Skin of body (tissue), 1 donor: ENCODE measurements at regions not wholly inside any gene's neighbourhood (a gene's known extent, or its start where the extent isn't known, plus 50 kb on each side); places are given as distances from the start of the nearest gene placed in this dataset.
"Not testable (repeated sequence)": the region's sequence is repeated elsewhere in the genome, so short reads cannot be mapped to it uniquely, and the experiment has no call there.

Experiments
- DNase-seq: peaks from one replicate; lab custom pipeline; 2025; lab: John Stamatoyannopoulos, UW

DNA sequence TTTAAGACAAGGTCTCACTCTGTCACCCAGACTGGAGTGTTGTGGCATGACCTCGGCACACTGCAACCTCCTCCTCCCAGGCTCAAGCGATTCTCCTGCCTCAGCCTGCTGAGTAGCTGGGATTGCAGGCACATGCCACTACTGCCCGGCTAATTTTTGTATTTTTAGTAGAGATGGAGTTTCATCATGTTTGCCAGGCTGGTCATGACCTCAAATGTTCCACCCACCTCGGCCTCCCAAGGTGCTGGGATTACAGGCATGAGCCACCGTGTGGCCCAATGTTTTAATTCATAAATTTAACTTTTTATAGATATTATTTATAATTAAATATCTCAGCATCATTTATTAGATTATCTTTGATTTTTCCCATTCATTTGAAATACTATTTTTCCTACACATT is 658.0 kb upstream of the NRG3 start:
- DNase-seq, result no peak

GRCh38 chr10:81218307-81218706 is 656.7 kb upstream of the NRG3 start:
- no peak for DNase-seq

DNA sequence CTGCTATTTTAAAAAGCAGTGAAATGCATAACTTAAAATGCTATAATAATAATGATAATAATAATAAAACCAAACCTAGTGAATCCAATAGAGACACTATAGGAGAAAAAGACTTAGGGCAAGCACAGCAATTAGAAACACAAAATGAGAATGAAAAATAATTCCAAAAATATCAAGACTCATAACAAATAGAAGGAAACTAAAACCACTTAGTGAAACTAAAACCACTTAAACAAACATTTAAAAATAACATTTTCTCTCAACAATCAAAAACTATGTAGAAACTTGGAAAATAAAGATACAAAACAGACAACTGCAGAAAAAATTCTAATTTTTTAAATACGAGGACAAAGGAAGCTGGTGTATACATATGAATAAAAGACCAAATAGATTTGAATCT is 655.2 kb upstream of the NRG3 start:
- no peak for DNase-seq

DNA sequence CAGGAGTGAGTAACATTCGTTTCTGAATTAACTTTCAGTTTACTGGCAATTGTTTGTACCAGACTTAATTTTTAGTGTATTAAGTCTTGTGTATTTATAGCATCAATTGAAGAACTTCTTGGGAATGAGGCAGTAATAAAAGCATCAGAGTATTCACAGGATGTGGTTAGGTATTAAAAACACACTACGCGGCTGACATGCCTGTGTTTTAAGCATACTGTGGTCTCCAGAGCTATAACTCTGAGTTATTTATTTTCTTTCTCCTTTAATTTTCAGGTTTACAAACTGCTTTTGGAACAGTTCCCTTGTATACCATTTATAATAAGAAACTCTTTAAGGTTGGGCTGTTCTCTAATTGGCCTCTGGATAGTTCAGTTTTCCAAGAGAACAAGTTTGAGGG is 626.1 kb upstream of the NRG3 start:
- DNase-seq, result no peak

GRCh38 chr10:81251457-81252115 is 623.4 kb upstream of the NRG3 start:
- DNase-seq, result no peak

DNA sequence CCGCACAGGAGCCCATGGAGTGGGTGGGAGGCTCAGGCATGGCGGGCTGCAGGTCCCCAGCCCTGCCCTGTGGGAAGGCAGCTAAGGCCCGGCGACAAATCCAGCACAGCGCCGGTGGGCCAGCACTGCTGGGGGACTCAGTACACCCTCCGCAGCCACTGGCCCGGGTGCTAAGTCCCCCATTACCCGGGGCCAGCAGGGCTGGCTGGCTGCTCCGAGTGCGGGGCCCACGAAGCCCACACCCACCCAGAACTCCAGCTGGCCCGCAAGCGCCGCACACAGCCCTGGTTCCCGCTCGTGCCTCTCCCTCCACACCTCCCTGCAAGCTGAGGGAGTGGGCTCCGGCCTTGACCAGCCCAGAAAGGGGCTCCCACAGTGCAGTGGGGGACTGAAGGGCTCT is 610.0 kb upstream of the NRG3 start:
- not testable (repeated sequence) for DNase-seq

GRCh38 chr10:81270051-81270450 is 604.9 kb upstream of the NRG3 start:
- no peak for DNase-seq

DNA sequence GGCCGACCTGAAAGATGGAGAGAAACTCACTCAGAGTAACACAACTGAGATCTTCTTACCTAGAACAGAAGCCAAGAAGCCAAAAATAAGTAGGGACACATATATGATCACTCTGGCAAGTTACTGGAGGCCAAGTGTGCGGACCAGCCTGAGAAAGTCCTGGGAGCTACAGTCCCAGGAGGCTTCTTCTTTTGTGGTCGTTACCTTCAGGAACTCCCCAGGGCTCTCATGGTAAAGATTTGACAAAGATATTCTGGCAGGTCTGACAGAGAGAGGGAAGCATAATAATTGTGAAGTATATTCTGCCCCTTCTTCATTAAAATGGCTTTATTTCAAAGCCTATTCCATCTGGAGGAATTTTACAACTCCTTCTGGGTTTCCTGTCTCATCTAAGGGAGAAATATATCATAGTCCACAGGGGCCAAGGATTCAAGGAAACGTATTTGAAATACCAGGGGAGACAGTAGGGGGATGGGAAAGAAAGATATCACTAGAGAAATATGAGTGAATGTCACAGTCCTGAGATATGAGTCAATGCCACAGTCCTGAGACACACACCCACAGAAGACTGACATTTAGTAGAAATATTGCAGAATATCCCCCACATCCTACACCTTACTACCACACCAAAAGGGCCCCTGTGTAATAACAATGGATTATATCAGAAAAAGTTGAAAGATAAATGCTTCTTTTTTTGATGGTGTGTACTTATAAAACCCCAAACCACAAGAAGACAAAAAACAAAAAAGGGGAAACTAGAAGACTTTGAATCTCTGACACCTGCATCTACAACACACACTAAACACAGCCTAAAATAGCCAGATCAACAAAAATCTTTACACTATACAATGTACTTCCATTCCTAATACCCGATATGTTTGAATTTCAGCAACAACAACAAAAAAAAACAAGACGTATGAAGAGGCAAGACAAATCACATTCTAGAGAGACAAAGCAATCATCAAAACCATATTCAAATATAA is 594.2 kb upstream of the NRG3 start:
- DNase-seq, result no peak

DNA sequence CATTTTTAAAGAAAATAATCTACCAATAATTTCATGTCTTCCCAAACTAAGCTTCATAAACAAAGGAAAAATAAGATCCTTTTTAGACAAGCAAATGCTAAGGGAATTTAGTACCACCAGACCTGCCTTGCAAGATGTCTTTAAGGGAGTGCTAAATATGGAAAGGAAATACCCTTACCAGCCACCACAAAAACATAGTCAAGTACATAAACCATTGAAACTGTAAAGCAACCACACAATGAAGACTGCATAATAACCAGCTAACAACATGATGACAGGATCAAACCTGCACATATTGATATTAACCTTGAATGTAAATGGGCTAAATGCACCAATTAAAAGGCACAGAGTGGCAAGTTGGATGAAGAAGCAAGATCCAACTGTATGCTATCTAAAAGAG is 586.5 kb upstream of the NRG3 start:
- DNase-seq, result no peak

DNA sequence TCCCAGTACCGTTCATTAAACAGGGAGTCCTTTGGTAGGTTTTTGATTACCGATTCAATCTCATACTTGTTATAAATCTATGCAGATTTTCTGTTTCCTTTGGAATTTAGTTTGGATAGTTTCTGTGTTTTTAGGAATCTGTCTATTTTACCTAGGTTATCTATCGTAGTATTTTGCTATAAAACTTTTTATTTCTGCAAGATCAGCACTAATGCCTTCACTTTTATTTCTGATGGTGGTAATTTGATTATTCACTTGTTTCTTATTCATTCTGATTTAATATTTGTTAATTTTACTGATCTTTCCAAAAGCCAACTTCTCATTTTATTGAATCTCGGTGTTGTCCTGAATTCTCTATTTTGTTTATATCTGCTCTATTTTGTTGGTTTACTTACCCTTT is 577.7 kb upstream of the NRG3 start:
- DNase-seq, result no peak

DNA sequence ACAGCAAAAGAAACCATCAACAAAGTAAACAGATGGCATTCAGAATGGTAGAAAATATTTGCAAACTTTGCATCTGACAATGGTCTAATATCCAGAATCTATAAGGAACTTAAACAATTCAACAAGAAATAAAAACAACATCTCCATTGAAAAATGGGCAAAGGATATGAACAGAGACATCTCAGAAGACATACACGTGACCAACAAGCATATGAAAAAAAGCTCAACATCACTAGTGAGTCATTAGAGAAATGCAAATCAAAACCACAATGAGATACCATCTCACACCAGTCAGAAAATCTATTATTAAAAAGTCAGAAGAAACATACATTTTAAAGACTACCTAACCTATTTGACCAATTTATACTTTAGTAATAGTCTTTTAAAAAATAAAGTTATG is 571.3 kb upstream of the NRG3 start:
- DNase-seq, result no peak

GRCh38 chr10:81306971-81307782 is 567.8 kb upstream of the NRG3 start:
- DNase-seq, result no peak

GRCh38 chr10:81309041-81309552 is 565.9 kb upstream of the NRG3 start:
- DNase-seq, result no peak

DNA sequence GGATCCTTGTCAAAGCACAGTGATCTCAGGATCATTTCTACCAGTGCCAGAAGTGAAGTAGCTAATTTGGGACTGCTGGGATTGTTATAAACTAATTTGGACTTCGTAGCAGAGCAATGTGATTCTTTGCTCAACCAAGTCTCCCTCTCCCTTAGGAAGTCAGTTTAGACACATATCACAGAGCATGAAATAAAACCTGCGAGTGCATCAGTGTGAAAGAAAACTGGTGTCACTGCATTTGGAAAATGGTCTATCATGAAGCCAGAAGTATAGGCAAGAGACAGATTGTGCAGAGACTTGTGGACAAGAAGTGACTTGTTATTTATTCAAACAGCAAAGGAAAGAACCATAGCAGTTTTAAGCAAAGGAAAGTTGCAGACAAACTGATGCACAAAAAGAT is 560.5 kb upstream of the NRG3 start:
- no peak for DNase-seq

GRCh38 chr10:81315026-81315425 is 560.0 kb upstream of the NRG3 start:
- no peak for DNase-seq

DNA sequence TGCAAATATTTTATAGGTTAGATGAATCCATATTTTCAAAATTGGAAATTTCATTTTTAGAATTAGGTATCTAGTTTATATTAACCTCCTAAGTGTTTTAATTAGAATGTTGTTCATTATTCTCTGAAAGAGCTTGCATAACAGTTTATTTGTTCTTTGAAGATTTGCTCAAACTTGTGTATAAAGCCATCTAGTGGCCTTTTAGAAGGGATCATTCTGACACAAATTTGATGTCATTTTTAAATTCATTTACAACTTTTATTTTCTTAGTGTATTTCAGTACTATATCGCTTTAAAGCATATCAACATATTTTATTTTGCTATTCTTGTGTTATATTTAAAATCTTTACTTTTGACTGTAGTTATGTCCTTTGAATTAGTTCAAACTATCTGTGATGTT is 527.0 kb upstream of the NRG3 start:
- DNase-seq, result no peak

- no peak for DNase-seq
Measured at GRCh38 chr10:81367132-81367531, 507.9 kb upstream of the NRG3 start.

GRCh38 chr10:81386817-81387216 is 488.2 kb upstream of the NRG3 start:
- DNase-seq, result no peak

- DNase-seq, result no peak
Measured at GRCh38 chr10:81403451-81403850, 471.5 kb upstream of the NRG3 start.

GRCh38 chr10:81405399-81405798 is 469.6 kb upstream of the NRG3 start:
- no peak for DNase-seq

GRCh38 chr10:81414038-81414437 is 461.0 kb upstream of the NRG3 start:
- no peak for DNase-seq

- DNase-seq, result no peak
Measured at GRCh38 chr10:81426722-81427121, 448.3 kb upstream of the NRG3 start.
